Activated CD8-positive, alpha-beta memory T cell treated with anti-CD3 and anti-CD28 coated beads for 36 hours (primary cell): ENCODE measurements at regions not wholly inside any gene's neighbourhood (a gene's known extent, or its start where the extent isn't known, plus 50 kb on each side); places are given as distances from the start of the nearest gene placed in this dataset.

Source experiments
- CTCF ChIA-PET: fragments of 350-600 bp; sonication (Branson Sonifier 250); formaldehyde crosslinking; loops from one replicate; lab custom pipeline; 2021; ENCODE audit warnings: antibody characterized with exemption; lab: Charles Lee
- POLR2A ChIA-PET: fragments of 350-600 bp; sonication (Branson Sonifier 250); formaldehyde crosslinking; loops from one replicate; lab custom pipeline; 2021; ENCODE audit warnings: antibody characterized with exemption; lab: Charles Lee

DNA sequence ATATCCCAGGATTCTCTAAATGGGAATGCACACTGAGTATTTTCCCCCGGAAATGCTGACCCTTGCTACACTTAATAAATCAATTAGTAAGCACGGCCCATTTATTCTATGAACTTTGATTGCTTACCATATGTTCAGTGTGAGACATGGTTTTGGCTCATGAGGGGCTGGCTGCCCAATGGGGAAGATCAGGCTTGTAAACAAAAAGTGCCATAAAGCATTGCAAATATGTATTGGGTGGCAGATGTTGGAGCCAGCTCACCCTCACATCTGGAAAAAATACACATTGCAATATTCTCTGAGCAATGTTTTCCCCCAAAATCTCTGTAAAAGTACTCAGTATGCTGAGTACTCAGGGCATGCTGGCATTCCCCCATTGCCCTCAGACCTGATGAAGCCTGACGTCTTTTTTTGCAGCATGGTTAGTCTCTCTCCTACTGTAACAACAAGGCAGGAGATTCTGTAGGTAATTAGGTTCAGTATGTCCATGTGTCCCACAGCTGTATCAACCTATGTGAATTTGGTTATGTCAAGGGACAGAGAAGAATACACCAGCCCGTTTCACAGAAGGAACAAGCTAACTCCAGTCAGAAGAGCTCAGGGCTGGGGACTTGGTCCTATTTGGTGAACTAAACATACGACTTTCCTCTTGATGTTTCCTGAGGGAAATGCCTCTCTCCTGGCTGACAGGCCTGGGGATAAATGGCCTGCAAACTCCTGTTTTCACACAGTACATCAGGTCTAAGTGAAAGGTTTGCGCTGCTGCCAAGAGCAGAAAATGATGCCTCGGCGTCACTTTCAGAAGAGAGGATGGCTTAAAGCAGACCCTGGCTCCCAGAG, 202.4 kb downstream of the INSIG2 start:
- ChIA-PET POLR2A (no interaction called here), CTCF (no interaction called here)

DNA sequence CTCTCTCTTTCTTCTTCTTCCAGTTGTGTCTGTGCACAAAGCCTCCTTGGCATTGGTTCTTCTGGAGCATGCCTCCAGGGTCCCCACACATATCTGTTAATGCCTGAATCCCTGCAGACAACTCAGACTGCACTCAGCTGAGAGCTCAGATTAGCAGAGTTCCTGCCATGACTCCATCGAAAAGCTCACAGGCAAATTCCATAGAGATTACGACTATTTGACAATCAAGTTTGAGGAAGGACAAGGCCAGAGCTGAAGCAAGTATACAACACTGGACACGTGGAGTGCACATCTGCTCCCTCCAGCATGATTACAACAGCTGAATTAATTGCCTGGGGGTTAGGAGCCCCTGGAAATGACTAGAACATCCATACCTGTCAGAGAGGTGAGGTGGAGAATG, 190.7 kb downstream of the INSIG2 start:
- CTCF ChIA-PET = no interaction called here
- POLR2A ChIA-PET = no interaction called here

DNA sequence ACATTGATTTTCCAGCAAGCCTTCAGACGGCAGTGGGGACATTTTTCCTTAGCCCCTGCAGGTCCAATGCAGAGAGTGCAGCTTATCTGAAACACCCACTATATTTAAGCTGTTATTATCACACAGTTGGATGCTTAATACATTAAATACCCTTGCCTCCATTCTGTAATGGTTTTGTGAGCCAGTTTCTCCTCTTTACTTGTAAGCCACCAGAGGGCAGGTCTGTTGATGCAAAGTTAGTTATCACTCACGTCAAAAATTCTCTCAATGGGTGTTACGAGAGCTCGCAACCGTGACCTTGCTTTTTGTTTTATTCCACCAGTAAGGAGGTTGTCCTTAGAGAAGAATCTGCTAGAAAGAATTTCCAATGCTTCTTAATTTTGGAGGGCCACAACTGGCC, 189.8 kb downstream of the INSIG2 start:
- ChIA-PET POLR2A (no interaction called here), CTCF (no interaction called here)

DNA sequence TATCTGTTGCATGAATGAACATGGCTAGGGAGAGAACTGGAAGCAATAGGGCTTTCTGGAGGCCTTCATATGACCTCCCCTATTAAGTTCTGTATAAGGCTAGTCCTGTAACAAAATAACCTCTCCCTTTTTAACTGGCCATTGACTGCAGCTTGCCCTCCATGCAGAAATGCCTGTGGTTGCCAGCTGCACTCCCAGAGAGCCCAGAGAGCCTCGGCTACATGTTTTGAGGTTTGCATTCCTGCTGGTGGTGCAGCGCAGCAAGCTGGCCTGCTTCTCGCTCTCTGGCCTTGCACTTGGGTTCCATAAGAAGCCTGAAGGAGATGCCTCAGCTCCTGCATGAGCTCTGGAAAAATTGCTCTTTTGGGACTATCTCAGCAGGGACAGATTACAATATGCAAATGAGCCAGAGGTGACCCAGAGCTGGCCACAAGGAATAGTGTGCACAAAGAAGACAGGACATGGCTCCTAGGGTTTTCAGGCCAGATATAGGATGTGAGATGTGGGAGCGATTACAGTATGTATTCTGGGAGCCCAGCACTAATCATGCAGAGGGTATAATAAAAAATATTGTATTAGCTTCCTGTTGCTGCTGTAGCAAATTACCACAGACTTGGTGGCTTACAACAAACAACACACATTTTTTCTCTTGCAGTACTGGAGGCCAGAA, 186.7 kb downstream of the INSIG2 start:
- CTCF ChIA-PET = no interaction called here
- POLR2A ChIA-PET = no interaction called here

DNA sequence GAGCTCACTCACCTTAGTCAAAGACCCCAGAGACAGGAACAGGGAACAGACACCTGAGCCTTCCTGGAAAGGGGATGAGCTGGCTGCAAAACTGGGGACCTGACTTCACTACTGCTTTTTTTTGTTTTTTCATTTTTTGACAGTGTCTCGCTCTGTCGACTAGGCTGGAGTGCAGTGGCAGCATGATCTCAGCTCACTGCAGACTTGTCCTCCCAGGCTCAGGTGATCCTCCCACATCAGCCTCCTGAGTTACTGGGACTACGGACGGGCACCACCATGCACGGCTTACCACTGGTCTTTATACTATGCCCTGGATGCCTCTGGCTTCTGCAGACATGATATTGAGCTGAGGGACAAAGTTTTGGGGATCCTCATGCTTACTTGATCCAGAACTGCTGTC, 184.1 kb downstream of the INSIG2 start:
- CTCF ChIA-PET = no interaction called here
- POLR2A ChIA-PET = no interaction called here

DNA sequence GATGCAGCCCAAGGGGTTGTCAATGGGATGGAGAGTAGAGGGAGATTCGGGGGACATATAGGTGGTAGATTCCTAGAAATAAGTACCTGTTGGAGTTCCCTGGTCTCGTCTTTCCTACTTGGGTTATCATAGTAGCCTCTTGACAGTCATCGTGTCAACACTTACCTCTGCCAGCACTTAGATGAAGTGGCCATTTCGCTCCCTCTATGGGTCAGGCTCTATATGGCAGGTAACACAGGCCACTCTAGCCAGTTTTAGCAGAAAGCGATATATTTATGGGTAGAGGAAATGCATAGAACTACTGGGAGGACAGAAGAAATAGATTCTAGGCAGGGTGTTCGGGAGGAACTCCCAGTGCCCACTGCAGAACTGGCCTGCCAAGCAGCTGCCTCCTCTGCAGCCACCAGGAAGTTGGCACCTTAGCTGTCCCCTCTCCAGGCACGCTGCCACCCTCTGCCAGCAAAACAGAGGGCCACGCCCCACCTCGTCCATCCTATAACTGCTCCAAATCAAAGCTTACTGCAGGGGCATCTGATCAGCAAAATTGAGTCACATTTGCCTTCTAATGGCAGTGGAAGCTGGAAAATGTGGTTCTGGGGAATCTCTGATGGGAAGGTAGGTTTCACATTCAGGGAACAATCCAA, 181.3 kb downstream of the INSIG2 start:
- POLR2A ChIA-PET = no interaction called here
- CTCF ChIA-PET = no interaction called here

DNA sequence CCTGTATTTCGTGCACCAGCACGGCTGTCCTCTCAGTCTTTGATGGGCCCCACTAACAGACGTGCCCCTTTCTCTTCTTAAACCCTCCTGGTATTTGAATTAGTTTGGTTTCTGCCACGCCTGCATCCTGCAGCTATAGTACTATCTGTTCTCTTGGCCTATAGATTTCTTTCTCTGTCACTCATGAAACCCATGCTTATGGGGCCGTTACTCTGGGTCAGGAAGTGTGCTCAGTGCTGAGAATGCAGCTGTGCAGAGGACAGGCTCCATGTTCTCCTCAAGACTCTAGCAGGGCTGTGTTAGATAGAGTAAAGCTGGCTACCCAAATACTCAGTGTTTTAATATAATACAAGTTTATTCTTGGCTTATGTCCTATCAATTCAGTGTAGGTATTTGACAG, 180.0 kb downstream of the INSIG2 start:
- POLR2A ChIA-PET = no interaction called here
- CTCF ChIA-PET = no interaction called here

DNA sequence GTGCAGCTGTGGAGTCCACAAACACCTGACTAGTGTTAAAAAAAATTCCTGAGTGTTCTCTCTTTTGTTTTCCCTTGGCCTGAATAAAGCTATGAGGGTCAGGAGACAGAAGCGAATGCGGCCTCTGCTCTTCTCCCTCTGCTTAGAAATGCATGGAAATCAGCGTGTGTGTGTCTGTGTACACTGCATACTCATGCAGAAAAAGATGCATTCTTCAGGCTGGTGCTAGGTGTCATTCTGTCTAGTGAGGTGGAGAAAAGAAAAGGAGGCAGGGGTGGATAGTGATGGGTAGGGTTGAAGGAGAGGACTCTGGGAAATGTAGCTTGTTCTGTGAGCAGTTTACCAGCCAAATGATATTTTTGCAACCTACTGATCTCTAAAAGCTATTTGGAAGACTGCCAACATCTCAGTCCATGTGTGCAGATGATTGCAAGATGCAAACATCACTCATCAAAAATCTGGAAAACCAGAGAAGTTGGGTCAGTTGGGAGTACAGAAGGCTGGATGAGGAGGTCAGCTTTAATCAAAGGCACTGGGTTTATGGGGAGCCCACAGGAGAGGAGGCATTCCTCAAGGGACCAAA, 177.7 kb downstream of the INSIG2 start:
- ChIA-PET CTCF (no interaction called here), POLR2A (no interaction called here)

DNA sequence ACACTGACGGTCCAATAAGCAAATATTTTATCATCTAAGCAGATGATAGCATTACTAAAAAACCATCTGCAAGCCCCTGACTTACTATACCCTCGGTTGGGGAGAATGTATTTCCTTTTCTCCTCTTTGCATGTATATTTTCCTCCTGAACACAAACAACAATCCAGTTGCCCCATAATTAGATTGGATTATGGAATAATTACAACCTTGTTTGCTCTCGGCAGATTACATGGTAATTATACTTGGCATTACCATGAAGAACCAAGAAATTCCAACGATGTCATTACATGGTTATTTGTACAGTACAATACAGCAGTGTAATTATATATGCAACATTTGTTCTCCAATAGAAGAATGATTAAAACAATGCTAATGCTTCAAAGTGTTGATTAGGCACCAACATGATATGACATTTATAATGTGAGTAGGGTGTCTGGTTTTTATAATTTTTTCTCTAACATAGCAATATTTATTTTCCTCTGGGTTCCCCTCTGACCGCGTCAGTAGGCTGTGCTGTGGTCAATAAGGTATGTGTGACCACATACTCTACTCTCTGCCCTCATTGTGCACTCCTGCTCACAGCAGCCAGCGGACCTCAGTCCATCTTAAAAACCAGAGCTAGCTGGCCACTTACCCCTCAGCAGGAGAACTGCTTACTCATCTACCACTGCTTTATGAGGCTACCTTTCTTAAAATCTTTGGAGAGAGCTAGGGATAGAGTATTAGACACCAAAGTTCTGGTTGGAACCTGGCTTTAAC, 176.1 kb downstream of the INSIG2 start:
- CTCF ChIA-PET = no interaction called here

DNA sequence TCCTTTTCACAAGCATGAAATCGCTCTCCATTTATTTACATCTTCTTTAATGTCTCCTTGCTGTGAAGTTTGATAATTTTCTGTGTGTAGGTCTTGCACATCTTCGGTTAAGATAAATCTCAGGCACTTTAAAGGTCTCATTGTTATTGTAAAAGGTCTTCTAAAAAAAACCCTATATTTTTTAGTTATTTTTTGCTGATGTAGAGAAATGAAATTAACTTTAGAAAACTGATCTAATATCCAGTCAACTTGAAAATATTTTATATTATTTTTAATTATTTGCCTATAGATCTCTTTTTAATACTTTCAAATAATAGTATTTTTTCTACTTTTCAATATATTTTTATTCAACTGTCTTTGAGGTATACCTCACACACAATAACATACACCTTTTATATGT, 169.4 kb downstream of the INSIG2 start:
- ChIA-PET CTCF (no interaction called here), POLR2A (no interaction called here)

More for the DNA sequence above, 176.1 kb downstream of the INSIG2 start:
- POLR2A ChIA-PET = interaction anchor here (0.6 kb wide), 1 partner anchor 164 kb away, joined by 7 read pairs; no protein-coding TSS in a partner anchor

DNA sequence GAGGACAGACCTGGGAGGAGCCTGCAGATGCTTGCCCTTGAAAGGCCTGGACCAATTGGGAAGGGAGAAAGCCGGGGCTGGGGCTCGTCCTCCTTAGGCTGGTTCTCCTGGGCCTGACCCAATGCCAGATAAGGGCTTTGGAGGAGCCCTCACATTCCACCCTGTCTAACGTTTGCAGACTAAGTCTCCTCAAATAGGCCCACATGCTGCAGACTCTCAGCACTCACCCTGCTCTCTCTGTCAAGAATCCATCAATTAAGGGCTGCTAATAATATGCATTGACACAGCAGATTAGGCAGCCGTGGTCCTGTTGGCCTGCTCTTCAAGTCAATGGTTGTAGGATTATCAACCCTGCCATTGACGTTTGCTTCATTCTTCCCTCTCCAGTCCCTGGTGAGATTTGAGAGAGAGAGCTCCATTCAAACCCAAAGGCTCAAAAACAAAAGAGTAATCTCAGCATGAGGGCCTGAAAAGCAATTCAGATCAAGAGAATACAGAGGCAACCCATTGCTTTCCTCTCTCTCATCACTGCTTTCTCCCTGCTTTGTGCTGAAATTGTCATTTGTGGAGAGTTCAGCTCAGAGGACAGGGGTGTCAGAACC, 167.6 kb downstream of the INSIG2 start:
- CTCF ChIA-PET = interaction anchor here (0.7 kb wide), 1 partner anchor 193 kb away, joined by 3 read pairs; no protein-coding TSS in a partner anchor
- POLR2A ChIA-PET = no interaction called here

DNA sequence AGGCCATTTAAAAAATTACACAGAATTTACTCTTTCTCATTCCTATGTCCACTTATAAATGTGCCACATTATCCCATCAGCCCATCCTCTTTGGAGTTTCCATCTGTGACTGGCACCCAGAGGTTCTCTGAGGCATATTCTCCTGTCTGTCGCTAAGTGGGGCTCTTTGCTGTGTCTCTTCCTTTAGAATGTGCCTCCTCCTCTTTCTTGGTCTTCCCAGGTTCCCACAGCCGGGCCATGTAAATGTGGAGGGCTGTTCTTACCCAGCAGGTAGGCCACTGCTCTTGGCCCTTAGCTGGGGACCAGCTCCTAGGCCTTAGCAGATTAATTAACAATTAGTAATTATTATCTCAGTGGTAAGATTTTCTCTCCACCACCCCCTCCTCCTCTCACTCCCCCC, 167.0 kb downstream of the INSIG2 start:
- ChIA-PET POLR2A (no interaction called here), CTCF (no interaction called here)

DNA sequence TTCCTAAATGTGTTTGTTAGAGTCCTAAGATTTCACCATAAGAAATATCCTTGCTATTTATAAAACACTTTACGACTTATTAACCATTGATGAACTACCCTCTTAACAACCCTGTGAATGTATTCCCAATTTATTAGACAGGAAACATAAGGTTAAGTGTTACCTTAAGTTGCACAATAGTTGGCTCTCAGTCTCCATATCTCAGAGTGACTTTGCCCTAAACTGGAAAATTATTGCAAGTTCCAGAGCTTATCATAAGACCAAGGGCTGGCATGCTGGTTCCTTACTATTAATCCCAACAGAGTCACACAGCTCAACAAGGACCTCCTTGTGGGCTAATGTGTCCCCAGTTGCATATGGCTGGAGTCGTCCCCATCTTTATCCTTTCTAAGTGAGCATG, 165.8 kb downstream of the INSIG2 start:
- CTCF ChIA-PET = no interaction called here
- POLR2A ChIA-PET = no interaction called here

DNA sequence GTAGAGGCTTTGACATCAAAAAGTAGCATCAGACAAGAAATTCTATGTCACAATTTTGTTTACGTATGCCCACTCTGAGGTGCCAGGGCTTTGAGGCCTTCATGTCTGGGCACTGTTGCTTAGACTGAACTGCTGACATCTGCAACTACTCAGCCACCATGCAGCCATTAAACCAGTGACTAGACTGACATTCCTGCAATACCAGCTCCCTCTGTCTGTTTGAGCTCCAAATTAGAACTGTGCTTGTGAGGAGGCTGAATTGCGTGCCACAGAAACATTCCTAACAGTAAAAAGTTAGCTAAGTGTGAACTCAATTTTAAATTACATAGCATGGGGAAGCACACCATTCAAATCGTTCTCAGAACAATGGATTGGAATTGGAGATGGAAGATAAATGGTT, 163.2 kb downstream of the INSIG2 start:
- POLR2A ChIA-PET = no interaction called here
- CTCF ChIA-PET = no interaction called here

DNA sequence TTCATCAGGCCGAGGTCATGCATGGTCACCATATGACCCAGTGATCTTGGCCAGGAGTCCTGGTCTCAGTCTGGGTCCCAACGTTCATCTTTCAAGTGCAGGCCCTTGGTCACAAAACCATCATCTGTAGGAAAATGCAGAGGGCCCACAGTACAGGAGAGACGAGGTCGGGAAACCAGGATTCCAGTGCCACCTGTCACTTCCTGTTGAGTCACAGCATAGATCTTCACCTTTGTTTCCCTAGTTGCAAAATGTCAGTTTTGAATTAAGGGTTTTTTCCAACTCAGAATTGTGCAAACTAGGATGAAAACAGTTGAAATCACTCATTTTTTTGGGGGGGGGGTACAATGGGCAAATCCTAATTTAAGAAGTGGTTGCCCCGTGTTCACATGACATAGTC, 162.2 kb downstream of the INSIG2 start:
- ChIA-PET CTCF (no interaction called here), POLR2A (no interaction called here)

DNA sequence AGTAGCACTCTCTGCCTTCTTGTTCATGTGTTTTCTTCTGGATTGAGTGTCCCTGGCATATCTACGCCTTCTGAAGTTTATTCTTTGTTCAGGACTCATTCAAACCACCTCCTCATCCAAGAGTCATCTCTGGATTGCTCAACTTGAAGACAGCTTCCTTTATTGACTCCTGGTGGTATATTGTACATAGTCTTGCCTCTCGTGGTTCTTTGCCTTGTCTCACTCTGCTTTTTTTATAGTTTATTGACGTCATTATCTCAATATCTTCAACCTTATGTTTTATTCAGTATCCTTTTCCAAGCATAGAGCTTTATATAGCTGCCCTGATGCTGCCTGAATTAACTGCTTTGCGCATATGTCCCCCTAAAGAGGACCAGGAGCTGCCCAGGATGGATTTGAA, 161.7 kb downstream of the INSIG2 start:
- CTCF ChIA-PET = no interaction called here
- POLR2A ChIA-PET = no interaction called here

DNA sequence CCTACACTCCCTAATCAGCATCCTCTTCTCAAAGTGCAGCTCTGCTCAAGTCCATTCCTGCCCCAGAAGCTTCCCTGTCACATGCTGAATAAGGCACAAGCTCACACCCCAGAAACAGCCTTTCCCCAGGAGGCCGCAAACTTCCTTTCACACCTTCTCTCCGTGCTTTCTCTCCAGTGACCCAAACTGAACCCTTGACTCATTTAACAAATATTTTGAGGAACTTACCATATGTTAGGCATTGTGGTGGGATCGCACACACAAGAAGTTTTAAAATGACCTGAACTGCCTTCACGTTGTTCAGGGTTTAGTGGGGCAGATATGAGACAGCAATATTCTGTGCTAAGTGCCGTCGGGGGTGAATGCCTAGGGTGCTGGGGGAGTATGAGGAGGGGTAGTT, 161.3 kb downstream of the INSIG2 start:
- ChIA-PET CTCF (no interaction called here), POLR2A (no interaction called here)

DNA sequence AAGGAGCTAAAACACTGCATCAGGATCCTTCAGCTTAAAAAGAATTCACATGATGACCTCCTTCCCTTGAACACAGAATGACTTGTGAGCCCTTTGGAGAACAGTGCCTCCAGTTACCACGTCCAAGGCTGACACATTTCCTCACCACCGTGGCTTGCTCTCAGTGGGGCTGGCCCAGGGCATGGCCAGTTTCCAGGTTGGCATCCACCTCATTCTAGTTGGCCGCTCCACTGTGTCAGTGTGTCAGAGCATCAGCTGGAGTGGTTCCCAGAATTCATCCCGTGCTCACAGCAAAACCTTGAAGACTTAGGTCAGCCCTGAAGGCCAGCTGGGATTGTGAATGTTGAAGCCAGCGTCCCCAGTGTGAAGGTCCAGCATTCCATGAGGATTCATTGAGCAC, 158.5 kb downstream of the INSIG2 start:
- POLR2A ChIA-PET = no interaction called here
- CTCF ChIA-PET = no interaction called here

DNA sequence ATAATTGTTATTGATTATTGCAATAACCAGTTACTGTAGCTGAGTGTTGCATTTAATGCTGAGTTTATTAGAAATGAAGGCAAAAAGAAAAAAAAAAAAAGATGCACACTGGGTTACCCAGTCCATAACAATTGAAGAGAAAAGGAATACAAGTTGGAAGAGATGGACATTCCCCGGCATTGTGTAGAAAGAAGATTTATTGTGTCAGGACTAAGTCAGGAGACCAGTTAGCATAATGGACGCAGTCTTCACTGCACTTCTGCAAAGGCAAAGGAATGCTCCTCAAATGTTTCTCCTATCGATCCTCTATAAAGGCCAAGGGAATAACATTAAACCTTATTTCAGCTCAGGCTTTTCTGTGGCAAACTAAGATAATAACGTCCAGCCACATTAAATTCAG, 157.8 kb downstream of the INSIG2 start:
- ChIA-PET CTCF (interaction anchor here (0.7 kb wide), 1 partner anchor 34 kb away, joined by 3 read pairs; no protein-coding TSS in a partner anchor), POLR2A (no interaction called here)
